Hematopoietic multipotent progenitor cell treated with erythropoietin and hydrocortisone succinate and interleukin-3 and kit ligand, for 17 days (in vitro differentiated cells): ENCODE measurements at regions not wholly inside any gene's neighbourhood (a gene's known extent, or its start where the extent isn't known, plus 50 kb on each side); places are given as distances from the start of the nearest gene placed in this dataset.

Source experiments
- DNase-seq: peaks from one replicate; pipeline ENCODE4 v3.0.0-alpha.2; 2015; ENCODE audit warnings: low spot score

- no peak for DNase-seq
These were observed 98.1 kb upstream of the NFIA start for GRCh38 chr1:60984062-60984799.

GRCh38 chr1:60983701-60984061, 98.7 kb upstream of the NFIA start:
- DNase-seq: no peak

DNA sequence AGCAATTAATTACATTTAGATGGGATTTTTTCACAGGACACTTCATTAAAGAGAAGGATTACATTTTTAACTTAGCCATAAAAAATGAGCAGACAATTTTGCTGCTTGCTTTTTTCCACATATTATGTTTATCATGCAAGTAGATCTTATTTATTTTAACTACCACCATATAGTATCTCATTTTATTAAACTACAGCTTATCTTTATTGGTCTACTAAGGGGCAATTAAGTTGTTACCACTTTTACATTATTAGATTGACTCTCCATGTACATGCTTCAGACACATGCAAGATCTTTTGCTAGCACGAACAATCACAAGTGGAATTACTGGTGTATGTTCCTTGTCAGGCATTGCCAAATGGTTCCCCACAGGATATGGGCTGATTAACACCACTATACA, 99.8 kb upstream of the NFIA start:
- no peak for DNase-seq

DNA sequence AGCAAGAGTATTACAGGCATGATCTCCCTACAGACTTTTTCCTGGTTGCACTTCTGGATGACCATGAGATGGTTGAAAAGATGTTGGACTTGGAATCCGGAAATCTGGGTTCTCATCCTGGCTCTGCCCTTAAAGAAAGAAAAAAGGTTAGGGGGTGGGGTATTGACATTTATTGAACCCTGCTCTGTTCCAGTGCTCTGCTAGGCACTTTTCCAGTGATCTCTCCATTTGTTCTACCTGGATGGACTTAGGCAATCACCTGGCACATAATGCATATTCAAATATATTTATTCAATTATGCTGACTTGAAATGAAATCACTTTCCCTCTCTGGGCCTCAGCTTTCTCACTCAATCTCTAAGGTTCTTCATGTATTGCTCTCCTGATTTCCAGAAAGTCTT, 101.0 kb upstream of the NFIA start:
- no peak for DNase-seq

DNA sequence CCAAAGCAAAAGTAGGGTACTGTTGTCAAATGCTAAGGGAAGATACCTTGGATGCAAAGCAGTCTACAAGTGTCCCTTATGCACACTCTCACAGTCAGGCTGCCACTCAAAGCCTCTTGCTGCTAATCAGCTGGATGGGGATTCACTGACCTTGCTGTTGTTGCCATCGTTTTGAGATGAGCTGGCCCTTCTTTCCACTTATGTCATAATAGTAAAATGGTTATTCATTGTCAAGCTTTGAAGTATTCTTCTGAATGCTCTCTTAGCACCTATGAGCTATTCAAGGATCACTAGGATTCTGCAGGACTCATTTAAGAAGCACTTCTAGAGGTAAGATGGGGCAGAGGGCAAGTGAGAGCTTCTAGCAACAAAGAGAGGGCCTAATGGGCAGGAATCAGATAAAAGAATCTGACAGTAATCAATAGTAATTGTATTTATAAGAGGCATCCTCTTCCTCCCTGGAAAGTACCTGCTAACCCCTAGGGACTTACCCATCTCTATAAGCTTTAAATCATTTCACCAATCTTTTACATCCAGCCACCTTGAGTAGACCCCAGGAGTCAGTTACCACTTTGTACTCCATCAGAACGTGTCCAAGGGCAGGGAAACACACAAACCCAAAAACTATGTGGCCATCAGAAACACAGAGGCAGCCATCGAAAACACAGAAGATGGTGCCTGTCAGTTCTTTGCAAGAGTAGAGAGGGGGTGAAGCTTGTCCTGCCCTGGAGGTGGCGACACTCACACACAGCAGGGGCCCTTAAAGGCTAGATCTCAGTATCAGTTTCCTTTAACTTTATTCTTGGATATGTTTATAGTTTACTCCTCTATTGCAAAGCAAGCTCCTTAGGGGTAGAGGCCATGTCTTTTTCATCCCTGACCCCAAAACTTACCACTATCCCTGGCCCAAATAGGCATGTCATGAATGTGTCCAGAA, 103.7 kb upstream of the NFIA start:
- peak; percentile 81 for DNase-seq

GRCh38 chr1:60977661-60978060, 104.7 kb upstream of the NFIA start:
- DNase-seq: no peak

- DNase-seq: no peak
These were observed 107.6 kb upstream of the NFIA start for GRCh38 chr1:60974524-60975372.

DNA sequence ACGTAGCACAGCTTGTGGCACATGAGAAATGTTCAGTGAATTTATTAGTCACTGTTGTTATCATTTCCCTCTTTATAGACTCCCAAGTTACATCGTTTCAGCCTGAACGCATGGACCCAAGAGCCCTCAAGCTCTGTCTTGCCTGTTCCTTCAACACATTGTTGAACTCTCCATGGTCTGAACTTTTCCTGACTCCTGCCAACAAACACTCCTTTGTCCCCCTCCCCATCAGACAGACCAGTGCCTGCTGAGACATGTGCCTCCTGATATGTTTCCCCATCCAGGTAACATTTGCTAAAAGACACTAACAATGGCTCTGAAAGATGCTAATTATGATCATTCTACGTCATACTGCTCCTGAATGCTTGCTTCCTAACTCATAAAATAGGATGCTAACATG, 108.7 kb upstream of the NFIA start:
- no peak for DNase-seq

DNA sequence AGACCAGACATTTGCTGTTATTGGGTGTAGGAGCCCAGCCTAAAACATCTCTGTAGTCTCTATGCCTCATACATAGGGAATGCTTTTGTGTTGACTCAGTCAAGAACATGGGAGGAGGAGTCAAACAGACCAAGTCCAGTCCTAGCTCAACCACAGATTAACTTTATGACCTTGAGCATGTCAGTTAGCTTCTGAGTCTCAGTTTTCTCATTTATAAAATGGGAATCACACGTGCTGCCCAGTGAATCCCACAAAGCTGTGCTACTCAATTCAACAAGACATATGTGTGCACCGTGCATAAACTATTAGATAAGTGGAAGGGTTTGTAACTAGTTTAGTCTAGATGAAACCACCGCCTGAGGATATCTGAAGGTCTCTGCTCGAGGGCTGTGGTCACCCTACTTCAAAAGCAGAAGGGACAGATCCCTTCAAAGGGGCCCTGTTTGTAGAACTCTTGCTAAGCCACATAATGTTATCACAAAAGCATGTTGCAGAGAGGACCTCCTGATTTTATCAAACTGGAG, 109.5 kb upstream of the NFIA start:
- DNase-seq: no peak

DNA sequence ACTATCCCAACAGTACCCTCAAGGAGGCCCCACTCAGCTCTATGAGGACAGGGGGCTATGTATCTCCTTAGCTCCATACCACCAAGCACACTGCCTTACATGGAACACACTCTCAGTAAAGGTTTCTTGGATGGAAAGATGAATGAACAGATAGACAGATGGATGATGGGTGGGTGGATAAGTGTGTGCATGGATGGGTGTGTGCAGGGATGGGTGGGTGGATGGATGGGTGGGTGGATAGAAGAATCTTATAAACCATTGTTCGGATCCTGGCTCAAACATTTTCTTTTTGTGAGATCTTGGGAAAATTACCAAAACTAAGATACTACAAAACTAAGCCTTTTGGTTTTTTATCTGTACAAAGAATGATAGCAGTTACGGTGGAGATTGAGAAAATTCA, 111.0 kb upstream of the NFIA start:
- no peak for DNase-seq

DNA sequence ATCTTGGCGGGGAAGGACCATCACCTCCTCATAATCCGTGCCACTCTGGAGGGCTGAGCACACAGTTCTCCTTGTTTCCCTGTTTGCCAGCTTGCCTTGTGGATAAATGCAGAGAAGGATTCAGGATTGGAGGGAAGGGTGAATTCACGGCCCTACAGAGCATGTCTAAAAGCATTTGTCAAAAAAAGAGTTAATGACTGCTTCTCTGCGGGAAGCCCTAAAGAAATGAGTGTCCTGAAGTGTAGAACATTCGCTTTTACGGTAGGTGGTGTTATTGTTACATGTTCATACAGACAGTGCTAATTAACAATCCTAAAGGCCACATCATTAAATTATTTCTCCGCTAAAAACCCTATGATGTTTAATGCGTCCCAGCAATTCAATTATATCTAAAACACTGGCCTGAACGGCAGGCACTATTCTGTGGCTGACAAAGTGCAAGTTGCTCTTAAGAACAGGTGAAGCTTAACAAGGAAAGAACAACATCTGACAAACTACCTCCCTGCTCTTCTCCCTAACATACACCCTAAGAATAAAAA, 112.3 kb upstream of the NFIA start:
- DNase-seq: peak; percentile 44

- DNase-seq: no peak
These were observed 117.0 kb upstream of the NFIA start for GRCh38 chr1:60965280-60965854.

DNA sequence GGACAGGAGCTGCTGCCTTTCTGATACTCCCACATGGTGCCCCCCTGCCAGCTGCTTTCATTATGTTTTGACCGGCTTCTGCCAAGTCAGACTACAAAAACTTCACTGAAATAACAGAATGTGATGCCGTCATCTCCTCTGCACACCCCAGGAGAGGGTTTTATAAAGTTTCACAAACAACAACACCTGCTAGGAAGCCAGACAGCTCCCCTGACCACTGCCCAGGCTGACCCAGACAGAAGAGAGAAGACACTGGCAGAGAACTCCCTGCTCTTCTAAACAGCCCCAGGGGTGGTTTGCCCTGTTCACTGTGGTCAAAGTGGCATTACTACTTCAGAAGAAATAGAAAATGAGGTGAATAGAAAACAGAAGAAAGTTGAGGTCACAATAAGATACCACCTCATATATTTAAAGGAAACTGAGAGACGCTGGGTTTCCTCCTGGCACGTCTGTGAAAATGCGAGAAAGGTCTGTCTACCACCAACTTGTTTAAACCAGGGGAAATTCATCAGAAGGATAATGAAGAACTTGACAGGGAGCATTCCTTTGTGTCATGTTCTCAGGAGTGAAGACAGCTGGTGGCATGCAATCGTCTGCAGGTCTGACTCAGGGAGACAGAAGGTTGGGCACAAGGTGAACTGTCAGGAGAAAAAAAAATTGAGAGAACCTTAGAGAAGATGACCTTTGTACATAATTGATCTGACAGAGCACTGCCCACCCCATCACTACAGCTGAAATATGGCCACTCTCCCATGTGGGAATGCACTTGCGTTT, 119.0 kb upstream of the NFIA start:
- DNase-seq: no peak

DNA sequence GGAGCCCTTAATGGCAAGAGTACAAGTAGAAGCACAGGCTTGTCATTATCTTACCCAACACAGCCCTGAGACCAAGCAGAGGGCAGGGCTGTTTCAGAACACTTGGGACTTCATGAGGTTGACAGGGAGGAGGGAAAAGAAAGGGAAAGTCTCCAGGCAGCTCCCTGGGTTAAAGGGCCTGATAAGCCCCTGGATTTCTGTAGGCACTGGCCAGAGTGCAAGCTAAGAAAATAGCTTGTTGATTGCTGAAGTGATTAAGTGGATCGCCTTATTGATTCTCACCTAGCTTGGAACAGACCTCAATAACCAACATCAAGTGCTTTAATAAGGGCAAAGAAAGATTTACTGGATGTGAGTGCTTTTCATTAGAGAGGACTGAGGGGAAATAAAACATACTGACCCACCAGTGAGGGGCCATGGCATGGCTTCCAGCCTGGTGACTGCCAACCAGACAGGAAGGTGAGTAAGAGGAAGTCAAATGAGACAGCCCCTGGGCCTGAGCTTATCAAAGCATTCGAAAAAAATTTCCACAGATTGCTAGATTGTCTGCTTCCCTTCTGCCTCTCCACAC, 121.4 kb upstream of the NFIA start:
- DNase-seq: no peak

DNA sequence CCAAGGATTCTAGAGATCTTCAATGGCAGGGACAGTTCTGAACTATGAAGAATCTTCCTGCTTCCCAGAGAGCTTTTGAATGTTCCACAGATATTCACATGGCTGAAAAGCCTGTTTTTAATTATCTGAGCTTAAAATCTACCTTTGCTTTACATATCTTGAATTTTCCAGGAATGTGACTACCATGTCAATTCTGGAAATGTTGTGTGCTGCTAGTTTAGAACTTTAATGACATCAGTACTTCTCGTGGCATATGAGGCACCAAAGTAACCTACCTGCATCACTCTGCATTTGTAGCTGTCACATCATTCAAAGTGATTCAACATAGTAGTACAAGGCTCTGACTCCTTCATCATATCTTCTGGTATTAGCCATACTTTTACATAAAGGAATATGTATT, 122.7 kb upstream of the NFIA start:
- no peak for DNase-seq

GRCh38 chr1:60958001-60958400, 124.4 kb upstream of the NFIA start:
- no peak for DNase-seq

- no peak for DNase-seq
These were observed 125.8 kb upstream of the NFIA start for GRCh38 chr1:60956520-60956919.

GRCh38 chr1:60952612-60953111, 129.7 kb upstream of the NFIA start:
- DNase-seq: no peak

DNA sequence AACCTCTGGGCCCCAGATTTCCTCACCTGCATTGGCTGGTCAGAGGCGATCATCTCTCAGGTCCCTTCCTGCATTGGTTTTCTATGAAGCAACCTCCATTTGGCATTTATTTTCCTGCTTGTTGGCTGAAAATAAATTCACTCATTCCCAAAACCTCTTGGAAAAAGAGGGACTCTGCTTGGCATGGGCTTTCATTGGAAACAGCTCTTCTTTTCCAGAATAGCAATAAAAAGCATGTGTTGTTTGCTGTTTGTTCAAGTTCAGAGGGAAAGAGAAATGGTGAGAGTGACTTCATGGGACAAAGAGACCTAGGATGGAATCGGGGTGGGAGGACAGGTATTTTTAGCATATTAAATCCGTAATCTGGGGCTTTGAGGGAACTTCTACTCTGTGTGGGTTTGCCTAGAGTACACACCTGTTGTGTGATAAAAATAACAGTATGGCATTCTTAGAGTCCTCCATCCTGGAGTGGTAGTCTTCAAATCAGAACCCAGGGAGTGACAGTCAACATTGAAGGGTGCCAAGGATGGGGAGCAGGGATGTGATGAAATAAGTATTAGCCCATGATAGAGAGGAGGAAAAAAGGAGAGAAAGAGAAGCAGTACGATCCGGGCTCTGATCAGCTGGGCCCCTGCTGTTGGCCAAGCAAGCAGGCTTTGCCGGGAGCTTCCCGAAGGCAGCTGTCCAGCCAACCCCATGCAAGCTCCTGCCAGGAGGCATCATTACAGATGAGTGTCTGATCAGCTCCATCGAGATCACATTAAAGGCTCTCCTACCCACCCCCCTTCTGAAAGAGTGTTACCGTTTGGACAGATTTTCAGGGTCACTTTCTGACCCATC, 131.9 kb upstream of the NFIA start:
- DNase-seq: no peak
